ENCODE measurements at regions not wholly inside any gene's neighbourhood (a gene's known extent, or its start where the extent isn't known, plus 50 kb on each side); places are given as distances from the start of the nearest gene placed in this dataset.

DNA sequence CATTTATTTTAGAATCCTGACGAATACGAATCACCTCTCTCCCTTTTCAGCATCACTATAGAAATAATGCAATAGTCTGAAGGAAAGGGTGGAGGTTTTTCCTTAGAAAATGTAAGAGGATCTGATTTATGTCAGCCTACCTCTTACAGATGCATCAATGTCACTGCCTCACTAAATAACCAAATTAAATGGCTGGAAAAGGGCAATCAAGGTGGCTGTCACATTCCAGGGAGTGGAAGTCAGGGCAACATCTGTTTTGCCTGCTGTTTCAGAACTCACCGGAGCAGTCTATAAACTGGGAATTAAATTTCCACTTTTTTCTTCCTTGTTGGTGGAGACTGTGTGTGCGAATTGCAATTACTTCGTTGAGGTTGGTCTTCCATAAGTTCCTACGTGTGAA, 299.3 kb upstream of the PDZRN3 start:
- ATAC-seq (no peak), FAIRE-seq (no peak), DNase-seq (ENCODE audit: low read depth in 1 of 2, low spot score in 1 of 2) (no peak)
- Histone ChIP-seq H3K4me2 (no peak overlapping the region), H3K27ac (no peak overlapping the region), H3K4me1 (no peaks in the 10 kb centered on the region), H3K9me3 (no peaks in the 10 kb centered on the region), H3K4me3 (no peak overlapping the region)
- 3% methylated on average over 6 of the region's 6 CpGs for WGBS (ENCODE audit: missing lambda C conversion rate)
- TF ChIP-seq, protein P1, sequence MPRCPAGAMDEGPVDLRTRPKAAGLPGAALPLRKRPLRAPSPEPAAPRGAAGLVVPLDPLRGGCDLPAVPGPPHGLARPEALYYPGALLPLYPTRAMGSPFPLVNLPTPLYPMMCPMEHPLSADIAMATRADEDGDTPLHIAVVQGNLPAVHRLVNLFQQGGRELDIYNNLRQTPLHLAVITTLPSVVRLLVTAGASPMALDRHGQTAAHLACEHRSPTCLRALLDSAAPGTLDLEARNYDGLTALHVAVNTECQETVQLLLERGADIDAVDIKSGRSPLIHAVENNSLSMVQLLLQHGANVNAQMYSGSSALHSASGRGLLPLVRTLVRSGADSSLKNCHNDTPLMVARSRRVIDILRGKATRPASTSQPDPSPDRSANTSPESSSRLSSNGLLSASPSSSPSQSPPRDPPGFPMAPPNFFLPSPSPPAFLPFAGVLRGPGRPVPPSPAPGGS (IDR thresholded peaks at IDR 0.05), result no peak
- TF ChIP-seq CEBPB (IDR thresholded peaks at IDR 0.05), result no peak
- TF ChIP-seq CBX2 (IDR thresholded peaks at IDR 0.05; ENCODE audit: borderline replicate concordance, low read depth), result no peak
- TF ChIP-seq, protein P2, sequence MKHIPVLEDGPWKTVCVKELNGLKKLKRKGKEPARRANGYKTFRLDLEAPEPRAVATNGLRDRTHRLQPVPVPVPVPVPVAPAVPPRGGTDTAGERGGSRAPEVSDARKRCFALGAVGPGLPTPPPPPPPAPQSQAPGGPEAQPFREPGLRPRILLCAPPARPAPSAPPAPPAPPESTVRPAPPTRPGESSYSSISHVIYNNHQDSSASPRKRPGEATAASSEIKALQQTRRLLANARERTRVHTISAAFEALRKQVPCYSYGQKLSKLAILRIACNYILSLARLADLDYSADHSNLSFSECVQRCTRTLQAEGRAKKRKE (CRISPR knock-in tag; IDR thresholded peaks at IDR 0.05; ENCODE audit: low read depth), result no peak
- TF ChIP-seq FOSL2 (IDR thresholded peaks at IDR 0.05), result no peak
- no peak for TF ChIP-seq FOSL2 (CRISPR knock-in tag; IDR thresholded peaks at IDR 0.05)
- no peak for TF ChIP-seq RAD21 (conservative IDR thresholded peaks at IDR 0.05 in 1 of 2, IDR thresholded peaks at IDR 0.05 in 1 of 2)
- ChIA-PET POLR2A (no interaction called here), CTCF (no interaction called here)

DNA sequence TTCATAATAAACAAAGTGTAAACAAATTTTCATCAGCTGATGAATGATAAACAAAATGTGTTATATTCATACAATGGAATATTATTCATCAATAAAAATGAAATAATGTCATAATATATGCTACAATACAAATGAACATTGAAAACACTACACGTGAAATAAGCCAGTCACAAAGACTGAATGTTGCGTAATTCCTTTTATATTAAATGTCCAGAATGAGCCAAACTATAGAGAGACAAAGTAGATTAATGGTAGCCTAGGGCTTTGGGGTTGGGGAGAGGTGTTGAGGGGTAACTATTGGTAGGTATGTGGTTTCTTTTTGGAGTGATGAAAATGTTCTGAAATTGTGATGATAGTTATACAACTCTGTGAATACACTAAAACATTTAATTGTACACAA, 292.9 kb upstream of the PDZRN3 start:
- Histone ChIP-seq H3K4me2 (no peak overlapping the region), H3K4me1 (no peaks in the 10 kb centered on the region), H3K27ac (no peak overlapping the region), H3K9me3 (no peaks in the 10 kb centered on the region), H3K4me3 (no peak overlapping the region)
- ChIA-PET CTCF (no interaction called here), POLR2A (no interaction called here)
- WGBS (ENCODE audit: missing lambda C conversion rate), result under 1% methylated on average over 2 of the region's 2 CpGs
- no peak for FAIRE-seq
- DNase-seq (ENCODE audit: low read depth in 1 of 2, low spot score in 1 of 2), result no peak
- no peak for ATAC-seq
- TF ChIP-seq ZFP36 (IDR thresholded peaks at IDR 0.05; ENCODE audit: borderline replicate concordance, partially characterized antibody), result no peak

DNA sequence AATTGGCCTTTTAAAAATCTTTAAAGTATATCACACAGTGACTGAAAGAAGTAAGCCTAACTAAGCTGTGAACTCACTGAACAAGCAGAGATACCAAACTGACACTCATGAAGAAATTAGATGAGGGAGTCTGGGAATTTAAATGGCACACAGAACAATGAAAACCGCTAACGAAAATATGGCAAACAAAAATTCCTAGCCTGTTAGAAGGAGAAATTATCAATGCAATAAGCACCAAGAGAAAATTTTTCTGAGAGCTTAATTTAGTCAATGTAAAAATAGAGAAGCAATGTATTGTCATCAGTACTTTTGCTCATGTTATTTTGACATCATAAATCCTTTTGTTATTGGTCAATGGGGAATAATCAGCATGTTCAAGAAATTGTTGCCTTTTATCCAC, 291.1 kb upstream of the PDZRN3 start:
- no peaks in the 10 kb centered on the region for H3K9me3 ChIP-seq
- H3K4me3 ChIP-seq, result no peak overlapping the region
- no peaks in the 10 kb centered on the region for H3K4me1 ChIP-seq
- no peak for DNase-seq (ENCODE audit: low read depth in 1 of 2, low spot score in 1 of 2)
- H3K27ac ChIP-seq, result no peak overlapping the region
- no peak for FAIRE-seq
- ATAC-seq, result no peak
- WGBS (ENCODE audit: missing lambda C conversion rate), result 1% methylated on average over 2 of the region's 2 CpGs
- ChIA-PET POLR2A (no interaction called here), CTCF (no interaction called here)
- H3K4me2 ChIP-seq, result no peak overlapping the region
- TF ChIP-seq MAZ (IDR thresholded peaks at IDR 0.05; ENCODE audit: borderline replicate concordance, low read depth, low read length) (no peak), RAD21 (conservative IDR thresholded peaks at IDR 0.05 in 1 of 2, IDR thresholded peaks at IDR 0.05 in 1 of 2) (no peak), POLR2A (IDR thresholded peaks at IDR 0.05; ENCODE audit: low read length) (no peak), HOXB13 (CRISPR knock-in tag; IDR thresholded peaks at IDR 0.05; ENCODE audit: low read depth) (no peak), JUNB (IDR thresholded peaks at IDR 0.05) (no peak), CEBPB (IDR thresholded peaks at IDR 0.05) (no peak), ZC3H11A (IDR thresholded peaks at IDR 0.05) (no peak)
- TF ChIP-seq, protein P3, sequence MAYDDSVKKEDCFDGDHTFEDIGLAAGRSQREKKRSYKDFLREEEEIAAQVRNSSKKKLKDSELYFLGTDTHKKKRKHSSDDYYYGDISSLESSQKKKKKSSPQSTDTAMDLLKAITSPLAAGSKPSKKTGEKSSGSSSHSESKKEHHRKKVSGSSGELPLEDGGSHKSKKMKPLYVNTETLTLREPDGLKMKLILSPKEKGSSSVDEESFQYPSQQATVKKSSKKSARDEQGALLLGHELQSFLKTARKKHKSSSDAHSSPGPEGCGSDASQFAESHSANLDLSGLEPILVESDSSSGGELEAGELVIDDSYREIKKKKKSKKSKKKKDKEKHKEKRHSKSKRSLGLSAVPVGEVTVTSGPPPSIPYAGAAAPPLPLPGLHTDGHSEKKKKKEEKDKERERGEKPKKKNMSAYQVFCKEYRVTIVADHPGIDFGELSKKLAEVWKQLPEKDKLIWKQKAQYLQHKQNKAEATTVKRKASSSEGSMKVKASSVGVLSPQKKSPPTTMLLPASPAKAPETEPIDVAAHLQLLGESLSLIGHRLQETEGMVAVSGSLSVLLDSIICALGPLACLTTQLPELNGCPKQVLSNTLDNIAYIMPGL (CRISPR knock-in tag; IDR thresholded peaks at IDR 0.05; ENCODE audit: borderline replicate concordance), result no peak
- TF ChIP-seq, protein P4, sequence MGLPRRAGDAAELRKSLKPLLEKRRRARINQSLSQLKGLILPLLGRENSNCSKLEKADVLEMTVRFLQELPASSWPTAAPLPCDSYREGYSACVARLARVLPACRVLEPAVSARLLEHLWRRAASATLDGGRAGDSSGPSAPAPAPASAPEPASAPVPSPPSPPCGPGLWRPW (IDR thresholded peaks at IDR 0.05), result no peak
- TF ChIP-seq, protein P5, sequence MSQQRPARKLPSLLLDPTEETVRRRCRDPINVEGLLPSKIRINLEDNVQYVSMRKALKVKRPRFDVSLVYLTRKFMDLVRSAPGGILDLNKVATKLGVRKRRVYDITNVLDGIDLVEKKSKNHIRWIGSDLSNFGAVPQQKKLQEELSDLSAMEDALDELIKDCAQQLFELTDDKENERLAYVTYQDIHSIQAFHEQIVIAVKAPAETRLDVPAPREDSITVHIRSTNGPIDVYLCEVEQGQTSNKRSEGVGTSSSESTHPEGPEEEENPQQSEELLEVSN (IDR thresholded peaks at IDR 0.05; ENCODE audit: borderline replicate concordance, low read depth), result no peak
- TF ChIP-seq, protein P6, sequence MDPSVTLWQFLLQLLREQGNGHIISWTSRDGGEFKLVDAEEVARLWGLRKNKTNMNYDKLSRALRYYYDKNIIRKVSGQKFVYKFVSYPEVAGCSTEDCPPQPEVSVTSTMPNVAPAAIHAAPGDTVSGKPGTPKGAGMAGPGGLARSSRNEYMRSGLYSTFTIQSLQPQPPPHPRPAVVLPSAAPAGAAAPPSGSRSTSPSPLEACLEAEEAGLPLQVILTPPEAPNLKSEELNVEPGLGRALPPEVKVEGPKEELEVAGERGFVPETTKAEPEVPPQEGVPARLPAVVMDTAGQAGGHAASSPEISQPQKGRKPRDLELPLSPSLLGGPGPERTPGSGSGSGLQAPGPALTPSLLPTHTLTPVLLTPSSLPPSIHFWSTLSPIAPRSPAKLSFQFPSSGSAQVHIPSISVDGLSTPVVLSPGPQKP (IDR thresholded peaks at IDR 0.05; ENCODE audit: low read depth, low read length), result no peak
